ENCODE measurements at regions not wholly inside any gene's neighbourhood (a gene's known extent, or its start where the extent isn't known, plus 50 kb on each side); places are given as distances from the start of the nearest gene placed in this dataset.

GRCh38 chr2:15783489-15783888 lies 156.9 kb upstream of the MYCN start:
- H3K4me3 Mint-ChIP-seq (ENCODE audit: low read depth, unreplicated experiment): no peak overlapping the region
- H3K4me1 Mint-ChIP-seq (ENCODE audit: low read depth, unreplicated experiment): peaks cover 16% of the 10 kb centered on the region
- DNase-seq: no peak
- CTCF ChIA-PET: no interaction called here
- TF ChIP-seq, protein P1, sequence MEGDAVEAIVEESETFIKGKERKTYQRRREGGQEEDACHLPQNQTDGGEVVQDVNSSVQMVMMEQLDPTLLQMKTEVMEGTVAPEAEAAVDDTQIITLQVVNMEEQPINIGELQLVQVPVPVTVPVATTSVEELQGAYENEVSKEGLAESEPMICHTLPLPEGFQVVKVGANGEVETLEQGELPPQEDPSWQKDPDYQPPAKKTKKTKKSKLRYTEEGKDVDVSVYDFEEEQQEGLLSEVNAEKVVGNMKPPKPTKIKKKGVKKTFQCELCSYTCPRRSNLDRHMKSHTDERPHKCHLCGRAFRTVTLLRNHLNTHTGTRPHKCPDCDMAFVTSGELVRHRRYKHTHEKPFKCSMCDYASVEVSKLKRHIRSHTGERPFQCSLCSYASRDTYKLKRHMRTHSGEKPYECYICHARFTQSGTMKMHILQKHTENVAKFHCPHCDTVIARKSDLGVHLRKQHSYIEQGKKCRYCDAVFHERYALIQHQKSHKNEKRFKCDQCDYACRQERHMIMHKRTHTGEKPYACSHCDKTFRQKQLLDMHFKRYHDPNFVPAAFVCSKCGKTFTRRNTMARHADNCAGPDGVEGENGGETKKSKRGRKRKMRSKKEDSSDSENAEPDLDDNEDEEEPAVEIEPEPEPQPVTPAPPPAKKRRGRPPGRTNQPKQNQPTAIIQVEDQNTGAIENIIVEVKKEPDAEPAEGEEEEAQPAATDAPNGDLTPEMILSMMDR (IDR thresholded peaks at IDR 0.05; ENCODE audit: unreplicated experiment): no peak
- H3K9me3 Mint-ChIP-seq (ENCODE audit: low read depth, unreplicated experiment): peaks cover 3% of the 10 kb centered on the region
- H3K27ac Mint-ChIP-seq (ENCODE audit: unreplicated experiment): no peak overlapping the region
- H3K27me3 Mint-ChIP-seq (ENCODE audit: unreplicated experiment): peaks cover 89% of the 10 kb centered on the region
- intact Hi-C loops (cut with micrococcal nuclease; ENCODE audit: unreplicated experiment): no loop called here
- no peaks in the 10 kb centered on the region for H3K36me3 Mint-ChIP-seq (ENCODE audit: insufficient read depth, unreplicated experiment)
- no TSS peak for BruUV-seq (replicated peaks)

- Mint-ChIP-seq H3K27me3 (ENCODE audit: unreplicated experiment) (peaks cover 85% of the 10 kb centered on the region), H3K4me3 (ENCODE audit: low read depth, unreplicated experiment) (no peak overlapping the region), H3K9me3 (ENCODE audit: low read depth, unreplicated experiment) (peaks cover 3% of the 10 kb centered on the region), H3K4me1 (ENCODE audit: low read depth, unreplicated experiment) (peaks cover 16% of the 10 kb centered on the region), H3K36me3 (ENCODE audit: insufficient read depth, unreplicated experiment) (no peaks in the 10 kb centered on the region), H3K27ac (ENCODE audit: unreplicated experiment) (no peak overlapping the region)
- no TSS peak for BruUV-seq (replicated peaks)
- TF ChIP-seq, protein P1 (IDR thresholded peaks at IDR 0.05; ENCODE audit: unreplicated experiment): no peak
- CTCF ChIA-PET: no interaction called here
- DNase-seq: no peak
- intact Hi-C loops (cut with micrococcal nuclease; ENCODE audit: unreplicated experiment): no loop called here
Observed at GRCh38 chr2:15784106-15784885, 156.1 kb upstream of the MYCN start.

DNA sequence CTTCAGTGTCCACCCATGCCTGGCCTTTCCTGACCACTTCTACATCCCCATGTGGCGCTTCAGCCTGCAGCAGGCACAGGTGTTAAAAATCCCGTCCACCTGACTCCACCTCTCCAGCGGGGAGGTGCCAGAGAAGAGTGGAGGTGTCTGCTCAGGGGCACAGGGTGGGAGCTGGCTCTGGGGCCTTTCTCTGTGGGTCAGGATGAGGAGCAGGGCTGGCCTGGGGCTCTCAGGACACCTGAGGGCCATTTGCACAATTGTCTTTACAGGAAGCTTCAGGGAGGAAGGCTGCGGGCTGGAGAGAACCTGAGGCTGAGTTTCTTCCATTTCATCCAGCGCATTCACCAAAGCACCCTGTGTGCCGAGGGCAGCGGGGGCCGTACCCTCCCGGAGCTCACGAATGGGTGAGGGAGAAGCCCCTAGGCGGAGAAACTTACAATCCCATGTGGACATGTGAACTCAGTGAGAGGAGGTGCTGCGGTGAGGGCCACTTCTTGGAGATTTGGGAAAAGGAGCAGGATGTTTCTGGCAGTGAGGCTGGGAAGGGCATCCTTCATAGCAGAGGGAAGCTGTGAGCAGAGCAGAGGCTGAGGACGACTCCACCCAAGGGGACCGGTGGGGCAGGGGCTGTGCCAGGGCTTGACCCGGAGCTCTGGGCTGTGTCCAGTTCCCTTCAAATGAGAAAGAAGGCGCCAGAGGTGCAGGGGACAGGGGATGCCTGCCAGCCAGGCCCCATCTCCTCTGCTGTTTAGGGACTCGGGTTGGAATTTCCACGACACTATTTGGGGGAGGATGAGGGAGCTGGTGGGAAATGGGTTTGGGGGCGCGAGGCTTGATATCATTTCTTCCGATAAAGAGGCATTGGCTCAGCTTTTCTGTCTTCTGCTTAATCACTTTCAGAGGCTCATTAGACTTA lies 155.2 kb upstream of the MYCN start:
- Mint-ChIP-seq H3K27me3 (ENCODE audit: unreplicated experiment) (peaks cover 76% of the 10 kb centered on the region), H3K4me3 (ENCODE audit: low read depth, unreplicated experiment) (no peak overlapping the region), H3K36me3 (ENCODE audit: insufficient read depth, unreplicated experiment) (no peaks in the 10 kb centered on the region), H3K4me1 (ENCODE audit: low read depth, unreplicated experiment) (peaks cover 16% of the 10 kb centered on the region), H3K27ac (ENCODE audit: unreplicated experiment) (no peak overlapping the region), H3K9me3 (ENCODE audit: low read depth, unreplicated experiment) (peaks cover 3% of the 10 kb centered on the region)
- intact Hi-C loops (cut with micrococcal nuclease; ENCODE audit: unreplicated experiment): no loop called here
- BruUV-seq (replicated peaks): no TSS peak
- TF ChIP-seq, protein P1 (IDR thresholded peaks at IDR 0.05; ENCODE audit: unreplicated experiment): no peak
- CTCF ChIA-PET: no interaction called here
- DNase-seq: no peak

GRCh38 chr2:15786003-15786654 lies 154.2 kb upstream of the MYCN start:
- H3K36me3 Mint-ChIP-seq (ENCODE audit: insufficient read depth, unreplicated experiment): no peaks in the 10 kb centered on the region
- no peak overlapping the region for H3K4me3 Mint-ChIP-seq (ENCODE audit: low read depth, unreplicated experiment)
- CTCF ChIA-PET: no interaction called here
- H3K4me1 Mint-ChIP-seq (ENCODE audit: low read depth, unreplicated experiment): peaks cover 14% of the 10 kb centered on the region
- TF ChIP-seq, protein P1 (IDR thresholded peaks at IDR 0.05; ENCODE audit: unreplicated experiment): no peak
- no peak overlapping the region for H3K27ac Mint-ChIP-seq (ENCODE audit: unreplicated experiment)
- peaks cover 3% of the 10 kb centered on the region for H3K9me3 Mint-ChIP-seq (ENCODE audit: low read depth, unreplicated experiment)
- no TSS peak for BruUV-seq (replicated peaks)
- intact Hi-C loops (cut with micrococcal nuclease; ENCODE audit: unreplicated experiment): no loop called here
- no peak for DNase-seq
- peaks cover 66% of the 10 kb centered on the region for H3K27me3 Mint-ChIP-seq (ENCODE audit: unreplicated experiment)

Data from Calu3 (cell line).